HG03354 (cell line): ENCODE measurements at regions not wholly inside any gene's neighbourhood (a gene's known extent, or its start where the extent isn't known, plus 50 kb on each side); places are given as distances from the start of the nearest gene placed in this dataset.
"Not testable (repeated sequence)": the region's sequence is repeated elsewhere in the genome, so short reads cannot be mapped to it uniquely, and the experiment has no call there.

Experiments used
- ATAC-seq: cut with Tn5 transposase; IDR thresholded peaks from one replicate; pipeline ENCODE4 v1.9.1; 2021; ENCODE audit warnings: mild to moderate bottlenecking; ENCODE audit not compliant: unreplicated experiment, poor library complexity, severe bottlenecking

DNA sequence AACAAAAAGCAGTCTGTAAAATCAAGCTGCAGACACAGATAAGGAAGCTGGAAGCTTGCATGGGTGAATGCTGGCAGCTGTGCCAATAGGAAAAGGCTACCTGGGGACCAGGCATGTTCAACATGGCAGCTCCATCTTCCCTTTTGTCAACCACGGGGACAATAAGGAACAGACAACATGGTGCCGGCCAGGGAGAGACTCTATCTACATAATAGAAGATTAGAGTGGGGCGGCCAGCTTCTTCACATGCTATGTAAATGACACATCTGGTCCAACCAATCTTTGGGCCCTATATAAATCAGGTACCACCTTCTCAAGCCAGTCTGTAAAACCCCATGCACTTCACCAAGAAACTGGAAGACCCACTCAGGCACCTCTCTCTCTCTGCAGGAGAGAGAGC is 157.6 kb downstream of the SUDS3 start:
- no peak for ATAC-seq

GRCh38 chr12:118536306-118536906 is 160.1 kb downstream of the SUDS3 start:
- ATAC-seq = no peak

GRCh38 chr12:118537481-118537917 is 161.1 kb downstream of the SUDS3 start:
- ATAC-seq = no peak

DNA sequence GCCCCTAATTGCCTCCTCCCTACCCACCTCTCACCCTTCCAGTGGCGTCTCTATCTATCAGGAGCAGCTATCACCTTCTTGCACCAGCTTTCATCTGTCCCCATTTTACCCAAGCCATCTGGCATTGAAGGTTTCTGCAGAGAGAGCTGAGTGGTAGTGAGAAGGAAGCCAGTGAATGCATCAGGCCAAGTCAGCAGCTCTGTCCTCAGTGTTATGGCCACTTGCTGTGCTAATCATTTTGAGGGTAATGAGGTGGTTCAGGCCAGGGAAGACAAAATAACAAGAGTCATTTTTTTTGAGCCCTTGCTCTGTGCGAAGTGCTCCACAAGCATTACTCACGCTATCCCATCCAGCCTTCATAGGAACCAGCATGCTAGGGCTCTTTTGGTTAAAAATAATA is 164.7 kb downstream of the SUDS3 start:
- ATAC-seq = no peak

DNA sequence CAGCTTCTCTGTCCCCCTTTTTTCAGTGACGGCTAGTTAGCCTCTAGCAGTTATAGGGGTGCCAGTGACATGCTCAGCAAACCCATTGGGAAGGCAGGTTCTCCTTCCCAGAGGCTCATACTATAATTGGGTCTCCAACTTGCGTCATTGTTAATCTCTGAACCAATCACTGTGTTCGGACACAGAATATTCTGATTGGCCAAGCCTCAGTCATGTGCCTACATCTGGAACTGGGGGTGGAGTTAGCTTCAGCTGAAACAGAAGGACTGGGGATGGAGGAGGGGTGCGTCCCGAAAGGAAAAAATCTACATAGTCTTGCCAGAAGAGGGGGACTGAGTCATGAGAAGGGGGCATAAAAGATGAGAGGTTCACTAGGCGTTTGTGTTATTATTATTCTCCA is 165.6 kb downstream of the SUDS3 start:
- no peak for ATAC-seq

DNA sequence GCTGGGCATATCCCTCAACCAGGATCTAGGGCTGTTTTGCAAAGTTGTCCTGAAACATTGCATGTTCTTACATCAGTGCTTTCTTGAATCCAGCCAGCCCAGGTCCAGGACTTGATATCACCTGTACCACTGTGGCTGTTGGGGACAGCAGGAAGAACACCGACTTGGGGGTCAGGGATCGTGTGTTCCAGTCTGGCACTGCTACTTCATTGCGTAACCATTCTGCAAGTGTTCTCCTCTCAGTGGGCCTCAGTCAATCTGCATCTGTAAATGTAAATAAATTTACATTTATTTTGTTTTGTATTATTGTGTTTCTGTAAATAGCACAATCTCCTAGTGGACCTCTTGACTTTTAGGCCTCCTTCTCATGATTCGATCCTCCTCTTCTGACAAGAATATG is 167.3 kb downstream of the SUDS3 start:
- no peak for ATAC-seq

- no peak for ATAC-seq
These were observed 168.2 kb downstream of the SUDS3 start for GRCh38 chr12:118544569-118544968.

- ATAC-seq = not testable (repeated sequence)
These were observed 171.3 kb downstream of the SUDS3 start for GRCh38 chr12:118547606-118548005.

- no peak for ATAC-seq
These were observed 172.6 kb downstream of the SUDS3 start for GRCh38 chr12:118548887-118549509.

- ATAC-seq = no peak
These were observed 173.2 kb downstream of the SUDS3 start for GRCh38 chr12:118549510-118549980.

DNA sequence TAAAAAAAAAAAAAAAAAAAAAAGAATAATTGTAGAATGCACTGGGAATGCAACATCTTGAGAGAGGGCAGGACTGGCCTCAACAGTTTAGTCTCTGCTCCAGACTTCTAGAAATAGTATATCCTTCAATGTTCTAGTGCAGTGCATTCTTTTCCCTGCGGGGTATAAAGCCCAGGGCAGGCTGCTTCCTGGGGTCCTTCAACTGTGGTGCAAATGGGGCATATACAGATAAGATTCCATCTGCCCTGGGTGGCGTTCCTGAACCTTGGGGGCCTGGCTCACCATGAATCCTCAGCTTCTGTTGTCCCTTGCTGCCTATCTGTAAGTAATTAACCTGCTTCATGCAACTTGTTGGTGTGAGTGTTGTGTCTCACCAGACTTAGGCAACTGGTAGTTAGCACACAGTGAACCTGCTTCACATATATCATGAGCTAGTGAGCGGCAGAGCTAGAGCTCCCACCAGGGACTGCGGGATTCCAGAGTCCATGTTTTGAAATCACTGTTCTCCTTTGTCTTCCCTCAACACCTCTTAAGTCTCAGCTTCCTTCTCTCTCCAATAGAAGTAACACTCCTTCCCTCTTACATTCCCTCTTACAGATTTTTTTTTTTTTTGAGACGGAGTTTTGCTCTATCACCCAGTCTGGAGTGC is 177.6 kb downstream of the SUDS3 start:
- no peak for ATAC-seq

- ATAC-seq = no peak
These were observed 182.6 kb downstream of the SUDS3 start for GRCh38 chr12:118558941-118559340.

GRCh38 chr12:118560733-118561132 is 184.4 kb downstream of the SUDS3 start:
- no peak for ATAC-seq

- ATAC-seq = no peak
These were observed 195.4 kb downstream of the SUDS3 start for GRCh38 chr12:118571730-118572129.

DNA sequence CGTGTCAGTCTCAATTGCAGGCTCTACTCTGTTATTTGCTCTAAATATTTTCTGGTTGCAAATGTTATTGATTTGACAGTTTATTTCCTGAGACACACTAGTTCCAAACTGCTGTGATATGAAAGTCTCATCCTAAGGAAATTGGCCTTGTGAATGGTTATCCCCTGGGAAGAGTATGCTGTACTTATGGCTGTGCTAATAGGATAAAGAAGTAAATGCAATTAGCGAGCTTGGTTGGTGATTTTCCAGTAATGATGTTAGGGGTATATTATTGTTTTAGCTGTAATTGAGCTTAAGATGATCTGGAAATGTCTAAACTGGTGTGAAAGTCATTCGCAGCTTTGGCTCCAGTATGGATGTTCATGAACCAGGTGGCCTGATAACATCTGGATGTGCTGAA is 197.9 kb downstream of the SUDS3 start:
- ATAC-seq = no peak

DNA sequence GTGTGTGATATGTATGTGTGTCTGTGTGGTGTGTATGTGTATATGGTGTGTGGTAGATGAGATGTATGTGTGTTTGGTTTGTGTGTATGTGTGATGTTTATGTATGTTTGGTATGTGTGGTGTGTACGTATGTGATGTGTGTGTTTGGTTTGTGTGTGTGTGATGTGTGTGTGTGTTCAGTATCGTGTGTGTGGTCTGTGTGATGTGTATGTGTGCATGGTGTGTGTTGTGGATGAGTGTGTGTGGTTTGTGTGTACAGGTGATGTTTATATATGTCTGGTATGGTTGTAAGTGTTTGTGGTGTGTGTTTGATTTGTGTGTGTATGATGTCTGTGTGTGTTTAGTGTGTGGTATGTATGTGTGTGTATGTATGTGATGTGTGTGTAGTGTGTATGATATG is 199.4 kb downstream of the SUDS3 start:
- ATAC-seq = no peak

- no peak for ATAC-seq
These were observed 205.0 kb downstream of the SUDS3 start for GRCh38 chr12:118581371-118581770.

- no peak for ATAC-seq
These were observed 206.5 kb downstream of the SUDS3 start for GRCh38 chr12:118582863-118583262.

DNA sequence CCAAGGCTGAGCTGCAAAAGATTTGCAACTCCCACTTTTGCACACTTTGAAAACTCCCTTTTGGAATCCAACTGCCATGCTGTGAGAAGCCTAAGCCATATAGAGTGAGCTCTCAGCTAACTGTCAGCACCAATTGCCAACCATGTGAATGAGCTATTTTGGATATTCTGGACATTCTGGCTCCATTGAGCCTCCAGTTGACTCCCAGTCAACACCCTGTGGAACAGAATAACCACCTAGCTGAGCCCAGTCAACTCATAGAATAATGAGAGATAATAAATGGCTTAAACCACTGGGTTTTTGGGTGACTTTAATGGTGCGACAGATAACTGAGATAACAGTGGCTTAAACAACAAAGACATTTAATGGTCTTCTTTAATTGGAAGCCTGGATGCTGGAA is 210.1 kb downstream of the SUDS3 start:
- ATAC-seq = no peak

- no peak for ATAC-seq
These were observed 212.8 kb downstream of the SUDS3 start for GRCh38 chr12:118589162-118589561.
